ENCODE measurements at regions not wholly inside any gene's neighbourhood (a gene's known extent, or its start where the extent isn't known, plus 50 kb on each side); places are given as distances from the start of the nearest gene placed in this dataset.

- no peak for DNase-seq (ENCODE audit: extremely low read depth, insufficient read length)
- Histone ChIP-seq H3K27me3 (replicated peaks; ENCODE audit: control insufficient read depth, insufficient read depth, low read length) (no peaks in the 10 kb centered on the region), H3K4me3 (replicated peaks; ENCODE audit: low read depth, low read length) (no peak overlapping the region), H3K36me3 (ENCODE audit: control insufficient read depth, insufficient read depth, low read length) (no peaks in the 10 kb centered on the region)
- no peak for TF ChIP-seq CTCF (IDR thresholded peaks at IDR 0.05; ENCODE audit: insufficient read depth, low read length, poor library complexity, severe bottlenecking)
Measured at GRCh38 chr7:435630-436366, 83.8 kb downstream of the PDGFA start.

- no peak for TF ChIP-seq CTCF (IDR thresholded peaks at IDR 0.05; ENCODE audit: insufficient read depth, low read length, poor library complexity, severe bottlenecking)
- Histone ChIP-seq H3K4me3 (replicated peaks; ENCODE audit: low read depth, low read length) (no peak overlapping the region), H3K36me3 (ENCODE audit: control insufficient read depth, insufficient read depth, low read length) (no peaks in the 10 kb centered on the region), H3K27me3 (replicated peaks; ENCODE audit: control insufficient read depth, insufficient read depth, low read length) (no peaks in the 10 kb centered on the region)
- DNase-seq (ENCODE audit: extremely low read depth, insufficient read length), result no peak
Measured at GRCh38 chr7:436367-437128, 83.1 kb downstream of the PDGFA start.

GRCh38 chr7:437329-438251, 82.1 kb downstream of the PDGFA start:
- no peak for DNase-seq (ENCODE audit: extremely low read depth, insufficient read length)
- no peaks in the 10 kb centered on the region for H3K36me3 ChIP-seq (ENCODE audit: control insufficient read depth, insufficient read depth, low read length)
- TF ChIP-seq CTCF (IDR thresholded peaks at IDR 0.05; ENCODE audit: insufficient read depth, low read length, poor library complexity, severe bottlenecking), result no peak

GRCh38 chr7:438361-438760, 81.3 kb downstream of the PDGFA start:
- TF ChIP-seq CTCF (IDR thresholded peaks at IDR 0.05; ENCODE audit: insufficient read depth, low read length, poor library complexity, severe bottlenecking), result no peak
- Histone ChIP-seq H3K4me3 (replicated peaks; ENCODE audit: low read depth, low read length) (no peak overlapping the region), H3K36me3 (ENCODE audit: control insufficient read depth, insufficient read depth, low read length) (no peaks in the 10 kb centered on the region), H3K27me3 (replicated peaks; ENCODE audit: control insufficient read depth, insufficient read depth, low read length) (no peaks in the 10 kb centered on the region)
- no peak for DNase-seq (ENCODE audit: extremely low read depth, insufficient read length)

More at GRCh38 chr7:437329-438251, 82.1 kb downstream of the PDGFA start:
- Histone ChIP-seq H3K4me3 (replicated peaks; ENCODE audit: low read depth, low read length) (no peak overlapping the region), H3K27me3 (replicated peaks; ENCODE audit: control insufficient read depth, insufficient read depth, low read length) (no peaks in the 10 kb centered on the region)

GRCh38 chr7:438916-439315, 80.7 kb downstream of the PDGFA start:
- Histone ChIP-seq H3K36me3 (ENCODE audit: control insufficient read depth, insufficient read depth, low read length) (no peaks in the 10 kb centered on the region), H3K27me3 (replicated peaks; ENCODE audit: control insufficient read depth, insufficient read depth, low read length) (no peaks in the 10 kb centered on the region), H3K4me3 (replicated peaks; ENCODE audit: low read depth, low read length) (no peak overlapping the region)
- DNase-seq (ENCODE audit: extremely low read depth, insufficient read length), result no peak
- TF ChIP-seq CTCF (IDR thresholded peaks at IDR 0.05; ENCODE audit: insufficient read depth, low read length, poor library complexity, severe bottlenecking), result no peak

Data from GM06990 (cell line).